ENCODE measurements at regions not wholly inside any gene's neighbourhood (a gene's known extent, or its start where the extent isn't known, plus 50 kb on each side); places are given as distances from the start of the nearest gene placed in this dataset.

DNA sequence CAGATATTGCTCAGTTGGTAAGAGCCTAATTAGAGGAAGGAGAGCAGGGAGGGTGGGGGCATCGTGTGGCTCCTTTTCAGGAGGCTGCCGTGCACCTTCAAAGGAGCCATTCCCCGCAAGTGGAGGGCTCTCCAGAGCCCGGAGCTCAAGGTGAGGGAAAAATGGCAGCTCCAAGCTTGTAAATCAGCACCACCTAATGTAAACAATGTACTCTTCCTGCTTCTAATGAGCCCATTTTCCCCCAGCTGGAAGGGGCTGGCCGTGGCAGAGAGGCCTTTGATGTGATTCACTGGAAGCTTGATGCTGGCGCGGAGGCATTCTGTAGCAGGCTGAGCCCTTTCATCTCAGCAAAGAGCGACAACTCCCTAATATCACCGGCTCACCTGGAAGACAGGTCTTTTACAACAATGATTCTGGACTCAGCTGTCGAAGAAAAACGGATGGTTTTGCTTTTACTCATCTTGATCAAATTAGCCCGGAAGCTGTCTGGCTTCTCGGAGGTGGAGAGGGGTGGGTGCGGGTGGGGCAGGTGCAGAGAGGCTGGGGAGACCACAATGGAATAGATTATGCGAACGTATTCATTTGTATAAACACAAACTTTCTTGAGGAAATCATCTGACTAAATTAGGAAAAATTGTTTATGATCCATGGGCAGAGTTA is 112.5 kb downstream of the RRAGC start:
- peak; percentile 88 for DNase-seq

DNA sequence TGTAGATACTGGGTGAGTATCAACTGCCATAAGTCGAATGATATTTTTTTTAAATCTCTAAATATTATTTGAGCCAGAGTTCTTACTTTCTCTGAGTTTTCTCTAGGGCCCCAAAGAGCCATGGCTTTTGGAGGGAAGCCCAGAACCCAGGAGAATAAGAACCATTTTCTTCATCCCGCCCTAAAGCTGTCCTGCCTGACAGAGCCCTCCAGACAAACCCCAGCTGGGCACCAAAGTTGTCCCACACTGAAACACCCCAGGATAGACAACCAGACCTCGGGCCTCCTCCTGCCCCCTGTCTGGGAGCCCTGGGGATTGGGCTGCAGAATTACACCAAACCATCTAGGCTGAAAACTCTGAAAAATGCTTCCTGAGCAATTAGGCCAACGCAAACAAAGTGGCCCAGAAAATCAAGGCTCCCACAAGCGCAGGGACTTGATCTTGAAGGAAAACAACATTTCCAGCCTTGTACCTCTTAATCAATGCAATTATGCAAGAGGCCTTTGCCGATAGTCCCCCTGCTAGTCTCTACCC is 113.1 kb downstream of the RRAGC start:
- DNase-seq, result no peak

DNA sequence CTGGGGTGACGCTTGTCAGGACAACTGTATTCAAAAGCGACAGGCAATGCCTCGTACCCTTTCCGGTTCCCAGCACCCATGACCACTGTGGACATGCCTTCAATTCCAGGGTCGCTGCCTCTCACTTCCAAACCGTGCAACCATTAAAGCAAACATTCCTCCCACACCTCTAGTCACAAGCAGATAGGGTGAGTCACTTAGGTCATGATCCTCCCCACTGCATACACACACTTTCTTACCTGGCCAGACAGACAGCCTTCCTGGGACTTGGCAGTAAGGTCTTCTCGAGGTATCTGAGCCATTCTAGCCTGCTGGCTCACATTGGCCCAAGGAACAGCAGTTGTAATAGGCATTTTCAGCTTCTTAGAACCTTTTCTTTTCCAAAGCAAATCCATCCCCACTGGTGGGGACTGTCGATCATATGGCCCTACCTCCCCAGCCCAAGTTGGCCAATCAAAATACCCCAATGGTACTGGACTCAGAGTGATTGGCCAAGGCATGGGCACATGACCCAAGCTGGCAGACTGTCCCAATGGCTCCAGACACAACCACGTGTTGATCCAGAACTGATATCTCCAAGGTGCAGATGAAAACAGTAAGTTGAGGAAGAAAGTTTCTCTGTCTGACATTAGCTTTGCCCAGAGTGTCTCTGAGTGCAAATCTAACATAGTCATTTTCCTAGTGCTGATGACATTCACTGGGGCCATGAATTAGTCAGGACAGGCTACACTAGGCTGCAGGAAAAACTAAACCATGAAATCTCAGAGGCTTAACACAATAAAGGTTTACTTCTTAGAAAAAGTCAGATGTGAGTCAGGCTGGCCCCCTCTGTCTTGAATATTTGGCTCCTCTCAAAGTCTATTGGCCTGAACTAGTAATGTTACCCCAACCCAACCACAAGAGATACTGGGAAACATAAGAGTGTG is 113.8 kb downstream of the RRAGC start:
- DNase-seq, result peak; percentile 79

DNA sequence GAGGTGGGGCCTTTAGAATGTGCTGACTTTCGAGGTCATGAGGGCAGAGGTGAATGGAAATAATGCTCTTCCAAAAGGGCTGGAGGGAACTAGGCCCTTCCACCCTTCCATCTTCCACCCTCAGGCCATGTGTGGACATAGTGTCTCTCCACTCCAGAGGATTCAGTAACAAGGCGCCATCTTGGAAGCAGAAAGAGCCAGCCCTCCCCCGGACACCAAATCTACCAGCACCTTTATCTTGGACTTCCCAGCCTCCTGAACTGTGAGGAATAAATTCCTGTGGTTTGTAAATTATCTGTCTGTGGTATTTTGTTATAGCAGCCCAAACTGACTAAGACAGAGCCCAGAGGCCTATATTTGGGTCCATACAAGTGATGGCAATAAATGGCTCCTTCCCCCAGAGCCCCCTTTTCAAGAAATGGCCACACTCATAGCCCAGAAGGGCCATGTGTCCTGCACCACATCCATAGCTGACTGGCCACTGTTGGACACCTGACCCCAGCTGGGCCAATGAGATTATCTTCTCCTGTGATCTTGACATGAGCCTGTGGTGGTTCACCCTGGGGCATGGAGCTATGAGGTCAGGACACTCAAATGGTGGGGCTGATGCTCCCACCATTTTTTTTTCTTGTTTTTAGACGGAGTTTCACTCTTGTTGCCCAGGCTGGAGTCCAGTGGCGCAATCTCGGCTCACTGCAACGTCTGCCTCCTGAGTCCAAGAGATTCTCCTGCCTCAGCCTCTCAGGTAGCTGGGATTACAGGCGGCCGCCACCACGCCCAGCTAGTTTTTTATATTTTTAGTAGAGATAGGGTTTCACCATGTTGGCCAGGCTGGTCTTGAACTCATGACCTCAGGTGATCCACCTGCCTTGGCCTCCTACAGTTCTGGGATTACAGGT is 114.9 kb downstream of the RRAGC start:
- DNase-seq, result no peak

DNA sequence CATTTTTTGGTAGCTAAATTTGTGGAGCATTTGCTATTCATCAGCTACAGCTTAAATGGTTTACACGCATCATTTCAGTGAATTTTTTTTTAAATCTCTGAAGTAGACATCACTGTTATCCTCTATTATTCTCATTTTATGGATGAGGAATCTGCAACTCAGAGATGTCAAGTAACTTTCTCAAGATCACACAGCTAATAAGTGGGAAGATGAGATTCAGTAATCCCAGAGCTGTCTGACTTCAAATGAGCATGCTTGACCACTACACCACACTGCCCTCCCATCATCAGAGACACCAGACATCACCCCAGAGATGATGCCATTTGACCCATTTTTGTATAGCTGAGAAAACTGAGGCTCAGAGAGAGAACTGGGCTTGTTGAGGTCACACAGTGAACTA is 116.4 kb downstream of the RRAGC start:
- no peak for DNase-seq

DNA sequence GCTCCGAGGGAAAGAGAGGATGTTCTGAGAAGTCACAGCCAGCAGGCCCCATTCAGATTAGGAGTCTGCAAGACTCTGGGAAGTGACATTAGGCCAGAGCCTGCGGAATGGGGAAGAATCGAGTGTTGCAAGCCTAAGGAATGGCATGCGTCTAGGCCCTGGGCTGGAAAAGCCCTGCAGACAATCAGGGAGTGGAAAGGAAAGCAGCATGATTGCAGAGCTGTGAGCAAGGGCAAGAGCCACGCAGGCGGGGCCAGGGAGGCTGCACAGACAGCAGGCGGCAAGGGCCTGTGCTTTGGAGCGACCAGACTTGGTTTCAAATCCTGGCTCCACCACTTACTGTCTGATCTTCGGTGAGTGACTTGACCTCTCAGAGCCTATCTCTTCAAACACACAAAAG is 118.2 kb downstream of the RRAGC start:
- peak; percentile 97 for DNase-seq

DNA sequence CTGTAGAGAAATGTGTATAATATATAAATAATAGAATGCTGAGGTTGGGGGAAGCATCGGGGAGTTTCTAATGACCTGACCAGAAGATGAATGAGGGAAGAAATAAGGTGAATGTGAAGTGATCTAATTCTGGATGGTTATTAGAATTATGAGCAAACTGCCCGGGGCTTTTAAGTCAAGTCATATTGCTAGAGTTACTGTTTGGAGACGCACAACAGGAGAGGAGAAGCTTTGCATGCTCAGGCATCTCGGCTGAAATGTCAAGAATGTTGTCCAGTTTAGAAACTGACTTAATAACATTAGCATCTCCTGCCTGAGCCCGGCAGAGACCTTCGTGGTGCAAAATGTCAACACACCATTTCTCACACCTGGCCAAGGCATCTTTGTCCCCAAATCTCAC is 119.1 kb downstream of the RRAGC start:
- peak; percentile 62 for DNase-seq

DNA sequence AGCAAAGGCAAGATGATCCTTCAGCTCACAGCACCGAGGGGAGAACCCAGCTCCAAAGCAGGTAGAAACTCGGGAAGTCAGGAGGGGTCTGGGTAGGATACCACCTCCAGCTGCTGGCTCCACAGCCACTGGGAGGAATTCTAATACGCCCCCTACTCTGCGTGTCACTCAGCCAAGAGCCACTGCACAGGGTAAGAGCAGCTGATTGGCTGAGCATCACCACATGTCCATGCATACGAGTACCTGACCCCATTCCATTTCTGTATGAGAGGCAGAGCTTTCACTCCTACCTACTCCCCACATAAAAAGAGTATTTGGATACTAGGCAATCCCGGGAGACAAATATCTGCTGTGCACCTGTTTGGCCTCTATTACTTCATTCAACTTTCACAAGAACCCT is 121.4 kb downstream of the RRAGC start:
- no peak for DNase-seq

DNA sequence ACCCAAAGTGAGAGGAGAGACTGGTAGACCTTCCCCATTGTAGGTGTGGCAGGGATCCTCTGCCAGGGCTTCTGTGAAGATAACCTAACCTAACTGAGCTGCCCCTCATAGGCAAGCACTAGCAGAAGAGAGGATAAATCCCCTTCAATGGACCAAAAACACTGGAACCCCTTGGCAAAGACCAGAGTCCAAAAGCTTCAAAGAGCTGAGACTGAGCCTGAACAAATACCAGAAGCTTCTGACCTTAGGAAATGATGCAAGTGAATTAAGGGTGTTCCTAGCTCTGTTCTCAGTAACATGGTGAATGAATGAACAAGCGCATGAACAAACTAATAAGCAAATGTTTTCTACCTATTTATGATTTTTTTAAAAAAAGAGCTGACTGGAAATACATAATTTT is 123.2 kb downstream of the RRAGC start:
- DNase-seq, result no peak

DNA sequence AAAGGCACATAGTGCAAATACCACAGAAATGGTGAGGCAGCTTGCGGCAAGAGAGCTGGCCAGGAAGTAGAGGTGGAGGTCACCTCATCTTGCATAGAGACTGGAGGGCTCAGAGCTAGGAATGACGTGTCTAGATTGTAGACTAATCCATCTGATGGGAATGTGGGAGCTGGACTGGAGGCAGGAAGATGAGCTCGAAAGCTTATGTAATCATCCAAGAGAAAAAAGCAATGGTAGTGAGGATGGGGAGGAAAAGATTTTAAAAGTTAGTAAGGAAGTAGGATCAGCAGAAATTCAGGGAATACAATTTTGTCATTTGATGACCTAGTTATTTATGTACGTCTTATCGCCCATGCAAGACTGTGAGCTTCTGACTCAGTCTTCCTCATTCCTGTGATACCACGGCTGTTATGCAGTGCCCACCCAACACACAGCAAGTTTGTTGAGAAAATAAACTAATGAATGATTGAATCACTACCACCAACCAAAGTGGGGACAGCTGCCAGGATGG is 123.9 kb downstream of the RRAGC start:
- DNase-seq, result no peak

DNA sequence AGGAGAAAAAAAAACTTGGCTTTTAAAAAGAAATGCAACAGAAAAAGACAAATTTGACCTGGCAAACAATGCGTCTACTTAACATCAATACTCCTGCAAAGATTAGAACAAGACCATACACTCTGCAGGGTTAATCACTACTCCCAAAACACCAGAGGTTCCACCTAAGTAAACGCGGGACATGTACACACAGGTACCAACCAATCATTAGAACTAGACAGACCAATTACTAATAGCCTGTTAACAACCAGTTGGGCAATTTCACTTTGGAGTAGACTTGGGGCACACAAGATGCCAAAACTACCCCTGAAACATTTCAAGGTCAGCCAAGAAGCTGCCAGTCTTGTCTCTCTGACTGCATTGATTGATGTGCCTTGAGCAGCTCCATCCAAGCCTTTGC is 125.8 kb downstream of the RRAGC start:
- no peak for DNase-seq

DNA sequence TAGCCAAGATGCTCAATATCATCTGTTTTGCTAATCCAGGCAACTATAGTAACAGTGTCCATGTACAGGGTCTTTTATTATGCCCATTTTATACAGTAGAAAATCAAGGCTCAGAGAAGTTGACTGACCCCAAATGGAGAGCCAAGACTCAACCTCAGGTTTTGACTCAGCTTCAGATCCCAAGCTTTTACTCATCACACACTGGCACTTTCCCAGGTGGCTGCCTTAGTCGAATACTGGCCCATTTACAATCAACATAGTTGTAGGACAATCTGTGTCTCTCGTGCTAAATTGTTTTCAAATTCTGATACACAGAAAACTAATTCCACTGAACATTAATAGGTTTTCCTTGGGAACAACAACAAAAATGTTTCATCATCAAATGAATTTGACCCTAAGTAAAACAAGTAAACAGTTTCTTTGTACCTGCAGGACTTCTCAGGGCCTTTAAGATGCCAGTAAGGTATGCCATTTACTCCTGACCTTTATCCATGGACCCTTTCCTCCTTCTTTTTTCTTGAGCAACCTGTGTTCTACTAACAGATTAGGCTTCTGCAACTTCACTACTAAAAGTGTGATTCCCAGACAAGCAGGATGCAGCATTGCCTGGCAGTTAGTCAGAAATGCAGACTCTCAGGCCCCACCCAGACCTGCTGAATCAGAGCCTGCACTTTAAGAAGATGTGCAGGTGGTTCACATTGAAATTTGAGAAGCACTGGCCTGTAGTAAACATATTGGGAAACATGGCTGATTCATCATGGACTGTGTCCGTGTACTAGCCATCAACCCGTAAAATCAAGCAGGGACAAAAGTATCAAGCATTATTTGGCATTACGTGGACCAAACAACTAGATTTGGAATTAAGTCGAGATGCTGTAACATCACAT is 128.8 kb downstream of the RRAGC start:
- DNase-seq, result no peak

DNA sequence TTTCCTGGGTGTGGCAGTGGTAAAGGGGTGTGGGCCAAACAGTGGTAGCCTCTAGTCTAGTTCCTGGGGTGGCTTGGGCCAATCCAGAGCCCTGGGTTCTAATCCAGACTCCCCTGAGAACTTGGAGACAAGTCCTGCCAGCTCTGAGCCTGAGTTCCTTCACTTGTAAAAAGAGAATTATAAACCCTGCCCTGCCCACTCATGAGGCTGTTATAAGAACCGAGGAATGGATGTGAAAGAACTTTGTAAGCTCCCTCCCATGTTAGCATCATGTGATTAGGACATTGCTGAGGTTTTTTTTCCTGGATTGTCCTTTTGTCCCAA is 131.0 kb downstream of the RRAGC start:
- DNase-seq, result no peak

DNA sequence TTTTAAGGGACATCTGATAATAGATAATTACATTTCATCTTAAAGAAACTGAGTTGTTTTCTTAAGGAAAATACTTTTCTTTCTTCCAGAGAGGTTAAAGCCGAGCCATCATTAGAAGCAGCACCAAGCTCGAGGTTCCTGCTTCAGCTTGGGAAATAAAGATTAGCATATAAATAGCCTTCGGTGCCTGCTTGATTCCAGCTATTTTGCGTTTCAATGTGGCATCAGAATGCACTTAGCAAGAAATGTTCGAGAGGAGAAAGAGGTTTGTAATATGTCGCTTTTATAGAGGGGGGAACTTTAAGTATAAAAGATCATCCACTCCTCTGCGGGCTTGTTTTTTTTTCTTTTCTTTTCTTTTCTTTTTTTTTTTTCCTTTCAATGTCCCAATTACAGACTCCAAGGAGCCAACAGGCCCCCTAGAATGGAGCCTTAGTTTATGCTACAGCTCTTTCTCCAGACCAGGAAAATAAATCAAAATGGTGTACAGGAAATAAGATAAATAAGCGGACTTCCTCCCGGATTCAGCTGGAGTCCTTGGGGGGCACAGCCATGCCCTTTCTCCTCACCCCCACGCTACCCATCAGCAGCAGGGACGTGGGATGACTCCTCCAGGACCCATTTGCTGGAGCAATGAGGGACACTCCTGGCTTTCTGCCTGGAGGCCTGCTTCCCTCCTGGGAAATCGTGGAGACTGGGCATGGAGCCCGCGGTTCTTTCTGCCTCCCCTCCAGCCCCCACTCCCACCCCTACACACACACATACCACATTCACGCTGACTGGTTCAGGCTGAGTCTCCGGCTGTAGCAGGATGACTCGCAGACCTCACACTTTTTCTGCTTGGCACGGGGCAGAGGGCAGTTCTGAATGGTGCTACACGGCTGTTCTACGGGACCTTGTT is 131.6 kb downstream of the RRAGC start:
- peak; percentile 74 for DNase-seq

DNA sequence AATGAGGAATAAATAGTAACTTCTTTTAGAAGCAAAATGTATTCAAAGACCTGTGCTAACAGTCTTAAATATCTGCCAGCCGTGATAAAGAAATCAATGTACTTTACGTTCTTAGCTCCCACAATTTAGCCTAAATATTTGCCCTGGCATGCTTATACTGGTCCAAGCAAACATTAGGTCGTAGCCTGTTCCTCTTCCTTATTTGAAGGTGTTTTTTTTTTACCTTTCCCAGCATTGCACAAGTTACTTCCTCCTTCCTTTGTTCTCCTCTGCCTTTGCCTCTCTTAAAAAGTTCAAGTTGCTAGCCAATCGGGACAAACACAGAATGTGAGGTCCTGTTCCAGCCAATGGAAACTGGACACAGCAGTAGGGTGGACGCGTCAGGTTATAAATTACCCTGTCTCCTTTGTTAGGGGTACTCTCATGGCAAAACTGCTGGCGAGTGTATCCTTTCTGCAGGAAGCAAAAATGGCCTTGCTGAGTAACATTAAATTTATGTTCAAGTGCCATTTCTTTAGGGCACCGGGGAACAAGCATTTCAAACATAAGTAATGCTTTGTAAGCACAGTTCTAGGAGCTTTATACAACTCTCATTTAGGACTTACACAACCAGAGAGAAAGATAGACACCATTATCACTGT is 134.1 kb downstream of the RRAGC start:
- DNase-seq, result peak; percentile 10

DNA sequence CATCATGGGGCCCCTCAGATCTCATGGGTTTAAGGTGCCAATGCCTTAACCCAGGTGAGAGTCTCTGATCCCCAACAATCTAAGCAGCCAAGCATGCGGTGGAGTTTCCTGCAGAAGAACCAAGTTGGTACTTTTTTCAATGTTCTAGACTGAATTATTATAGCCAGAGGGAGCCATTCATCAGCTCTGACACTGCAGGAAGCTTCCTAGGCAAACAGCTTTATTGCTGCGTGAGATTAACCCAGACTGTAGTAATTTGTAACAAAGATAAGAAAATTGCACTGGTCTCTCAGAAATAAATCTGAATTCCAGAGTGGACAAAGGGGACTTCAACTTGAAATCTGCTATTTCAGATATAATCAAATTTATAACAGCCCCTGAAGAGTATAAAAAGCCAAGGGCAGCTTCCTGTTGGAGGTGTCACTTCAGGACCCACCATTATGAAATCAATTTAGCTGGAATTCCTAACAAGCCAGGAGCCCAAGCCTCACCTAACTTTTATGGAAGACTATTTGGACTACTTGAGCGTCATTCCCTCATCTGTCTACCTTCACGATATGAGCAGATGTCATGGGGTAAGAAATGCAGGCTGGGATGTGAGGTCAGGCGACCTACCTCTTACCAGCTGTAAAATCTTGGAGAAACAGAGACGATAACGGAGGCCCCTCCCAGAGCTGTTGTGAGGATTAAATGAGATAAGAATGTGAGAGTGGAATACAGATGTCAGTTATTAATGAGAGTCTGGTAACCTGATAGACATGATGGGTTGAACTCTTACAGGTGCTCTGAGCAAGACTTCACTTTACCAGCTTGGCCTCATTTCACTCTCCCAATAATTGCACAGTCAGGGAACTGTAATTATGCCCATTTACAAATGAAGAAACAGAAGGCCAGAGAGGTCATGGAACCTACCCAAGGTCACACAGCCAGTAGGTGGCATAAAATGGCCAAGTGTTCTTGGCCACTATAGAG is 135.1 kb downstream of the RRAGC start:
- peak; percentile 27 for DNase-seq

DNA sequence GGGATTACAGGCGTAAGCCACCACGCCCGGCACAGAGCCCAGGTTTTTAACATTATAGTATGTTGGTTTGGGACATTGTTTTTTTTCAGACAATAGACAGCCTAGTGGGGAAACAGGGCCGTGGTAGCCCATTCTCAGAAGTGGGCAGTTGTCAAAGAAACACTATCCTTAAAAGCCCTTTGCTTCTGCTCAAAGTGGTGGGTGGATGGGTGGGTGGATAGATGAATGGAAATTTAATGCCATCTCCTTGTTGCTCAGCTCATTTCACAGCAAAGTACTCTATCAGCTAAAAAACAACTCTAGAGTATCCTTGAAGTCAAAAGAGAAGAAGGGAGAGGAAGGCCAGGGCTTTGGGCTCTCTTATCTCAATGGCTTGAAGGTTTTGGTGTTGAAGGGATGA is 137.8 kb downstream of the RRAGC start:
- peak; percentile 3 for DNase-seq

DNA sequence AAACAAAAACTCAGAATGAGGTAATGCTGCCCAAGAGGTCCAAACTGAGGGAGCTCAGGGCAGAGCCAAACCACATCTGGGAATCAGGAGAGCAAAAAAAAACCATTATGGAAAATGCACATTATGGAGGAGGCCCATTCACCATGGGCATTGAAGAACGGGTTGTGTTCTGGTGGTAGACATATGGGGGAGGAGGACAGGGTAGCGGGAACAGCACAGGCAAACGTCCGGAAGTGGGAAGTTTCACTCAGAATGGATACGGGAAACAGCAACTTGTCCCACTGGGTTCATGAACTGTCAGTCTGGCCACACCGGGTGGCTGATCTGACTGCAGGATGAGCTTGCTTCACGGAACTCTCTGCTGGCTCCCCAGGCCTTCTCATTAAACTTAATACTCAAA is 139.7 kb downstream of the RRAGC start:
- peak; percentile 20 for DNase-seq

DNA sequence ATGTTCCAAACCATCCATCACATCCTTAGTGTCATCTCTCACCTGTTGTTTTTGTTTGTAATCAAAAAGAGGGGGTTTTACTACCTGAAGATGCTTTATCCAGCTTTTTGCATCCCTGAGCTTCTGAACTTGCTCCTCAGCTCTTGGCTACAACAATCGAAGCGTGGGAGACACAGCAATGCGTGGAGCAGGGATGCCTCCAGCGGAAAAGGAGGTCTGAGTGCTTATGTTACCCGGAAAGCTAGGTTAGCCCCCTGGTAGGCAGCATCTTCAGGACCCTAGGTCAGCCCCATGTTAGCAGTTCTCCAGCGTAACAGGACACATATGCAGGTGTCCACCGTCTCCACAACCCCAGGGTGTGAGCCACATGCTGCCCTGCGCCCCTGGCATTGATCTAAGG is 141.5 kb downstream of the RRAGC start:
- DNase-seq, result peak; percentile 26
